ENCODE measurements at regions not wholly inside any gene's neighbourhood (a gene's known extent, or its start where the extent isn't known, plus 50 kb on each side); places are given as distances from the start of the nearest gene placed in this dataset.

GRCh38 chrX:69286565-69286906 lies 121.3 kb upstream of the PJA1 start:
- Histone ChIP-seq H3K4me1 (ENCODE audit: control extremely low read depth in 1 of 4, control insufficient read depth in 4 of 4, insufficient read depth in 4 of 4, low read length in 3 of 4) (peaks cover 0 to 7% (median 0%) of the 10 kb centered on the region in 4 experiments), H3K36me3 (ENCODE audit: control insufficient read depth in 4 of 4, insufficient read depth in 4 of 4, low read length in 3 of 4) (no peaks in the 10 kb centered on the region), H3K4me3 (ENCODE audit: control insufficient read depth in 1 of 7, extremely low read depth in 1 of 7, insufficient read depth in 4 of 7, low read depth in 2 of 7, low read length in 6 of 7) (no peak overlapping the region), H3K27me3 (replicated peaks in 2 of 5; ENCODE audit: control insufficient read depth in 4 of 5, insufficient read depth in 5 of 5, low read length in 4 of 5) (peaks cover 0 to 27% (median 0%) of the 10 kb centered on the region in 5 experiments), H3K9me3 (ENCODE audit: control extremely low read depth in 1 of 5, control insufficient read depth in 4 of 5, insufficient read depth in 2 of 5, low read depth in 1 of 5, low read length in 4 of 5) (no peaks in the 10 kb centered on the region), H3K27ac (ENCODE audit: insufficient read depth in 1 of 2, low read depth in 1 of 2, low read length in 2 of 2, poor library complexity in 1 of 2, severe bottlenecking in 2 of 2) (no peak overlapping the region)
- ChIA-PET CTCF (interaction anchor here (0.7 to 1.6 kb wide), 3 partner anchors 458 to 464 kb away, joined by 3 to 4 read pairs (median 3); no protein-coding TSS in a partner anchor), POLR2A (no interaction called here)
- no peak for DNase-seq
- WGBS (ENCODE audit: insufficient coverage), result 90% methylated on average over 3 of the region's 6 CpGs

DNA sequence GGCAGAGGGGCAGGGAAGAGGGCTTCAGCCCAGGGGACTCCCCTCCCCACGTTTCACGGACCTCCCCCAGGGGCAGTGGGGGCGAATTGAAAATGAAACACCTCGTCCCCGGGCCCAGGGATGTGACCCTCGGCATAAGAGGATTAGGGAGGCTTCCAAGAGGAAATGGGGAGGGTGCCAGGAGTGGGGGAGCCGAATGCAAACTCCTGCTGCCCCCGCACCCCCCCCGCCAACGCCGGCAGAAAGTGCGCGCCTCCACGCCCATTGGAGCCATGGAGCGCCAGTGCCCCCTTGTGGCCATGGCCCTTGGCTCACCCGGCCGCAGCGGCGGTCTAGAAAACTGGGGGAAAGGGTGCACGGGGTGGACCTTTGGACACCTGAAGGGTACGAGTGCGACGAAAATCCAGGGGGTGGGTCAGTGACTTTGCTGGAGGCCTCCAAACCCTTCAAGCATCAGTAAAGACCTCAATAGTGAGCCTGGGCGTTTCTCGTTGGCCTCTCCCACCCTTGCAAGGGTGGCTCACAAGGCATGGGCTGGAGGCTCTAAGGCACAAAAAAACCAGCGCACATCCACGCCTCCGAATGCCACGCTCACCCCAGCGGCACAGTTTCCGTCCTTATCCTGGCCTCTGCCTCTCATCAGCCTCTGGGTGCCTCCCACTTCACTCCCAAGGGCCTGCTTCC lies 120.8 kb upstream of the PJA1 start:
- Histone ChIP-seq H3K4me3 (ENCODE audit: control insufficient read depth in 1 of 7, extremely low read depth in 1 of 7, insufficient read depth in 4 of 7, low read depth in 2 of 7, low read length in 6 of 7) (peak overlapping the region; percentile 9 to 74 (median 47)), H3K27ac (ENCODE audit: insufficient read depth in 1 of 2, low read depth in 1 of 2, low read length in 2 of 2, poor library complexity in 1 of 2, severe bottlenecking in 2 of 2) (no peak overlapping the region), H3K9me3 (ENCODE audit: control extremely low read depth in 1 of 5, control insufficient read depth in 4 of 5, insufficient read depth in 2 of 5, low read depth in 1 of 5, low read length in 4 of 5) (no peaks in the 10 kb centered on the region), H3K36me3 (ENCODE audit: control insufficient read depth in 4 of 4, insufficient read depth in 4 of 4, low read length in 3 of 4) (no peaks in the 10 kb centered on the region), H3K27me3 (replicated peaks in 2 of 5; ENCODE audit: control insufficient read depth in 4 of 5, insufficient read depth in 5 of 5, low read length in 4 of 5) (peaks cover 0 to 27% (median 0%) of the 10 kb centered on the region in 5 experiments), H3K4me1 (ENCODE audit: control extremely low read depth in 1 of 4, control insufficient read depth in 4 of 4, insufficient read depth in 4 of 4, low read length in 3 of 4) (peaks cover 0 to 7% (median 0%) of the 10 kb centered on the region in 4 experiments)
- POLR2A ChIA-PET, result no interaction called here
- peak; percentile 8 to 58 (median 54) for DNase-seq
- WGBS (ENCODE audit: insufficient coverage), result 17% methylated on average over 21 of the region's 31 CpGs
- CTCF ChIA-PET, result interaction anchor here (0.7 to 2.0 kb wide), 5 partner anchors 64 to 464 kb away, joined by 3 to 8 read pairs (median 4); no protein-coding TSS in a partner anchor

GRCh38 chrX:69285401-69285877 lies 120.2 kb upstream of the PJA1 start:
- no peak overlapping the region for H3K27ac ChIP-seq (ENCODE audit: insufficient read depth in 1 of 2, low read depth in 1 of 2, low read length in 2 of 2, poor library complexity in 1 of 2, severe bottlenecking in 2 of 2)
- H3K4me3 ChIP-seq (ENCODE audit: control insufficient read depth in 1 of 7, extremely low read depth in 1 of 7, insufficient read depth in 4 of 7, low read depth in 2 of 7, low read length in 6 of 7), result peak overlapping the region; percentile 9 to 74 (median 47)
- no peaks in the 10 kb centered on the region for H3K36me3 ChIP-seq (ENCODE audit: control insufficient read depth in 4 of 4, insufficient read depth in 4 of 4, low read length in 3 of 4)
- H3K9me3 ChIP-seq (ENCODE audit: control extremely low read depth in 1 of 5, control insufficient read depth in 4 of 5, insufficient read depth in 2 of 5, low read depth in 1 of 5, low read length in 4 of 5), result no peaks in the 10 kb centered on the region
- no peak for DNase-seq
- WGBS (ENCODE audit: insufficient coverage), result 42% methylated on average over 4 of the region's 10 CpGs
- POLR2A ChIA-PET, result no interaction called here
- CTCF ChIA-PET, result interaction anchor here (0.7 to 2.0 kb wide), 6 partner anchors 10 to 464 kb away, joined by 3 to 8 read pairs (median 3); no protein-coding TSS in a partner anchor
- peaks cover 0 to 7% (median 0%) of the 10 kb centered on the region in 4 experiments for H3K4me1 ChIP-seq (ENCODE audit: control extremely low read depth in 1 of 4, control insufficient read depth in 4 of 4, insufficient read depth in 4 of 4, low read length in 3 of 4)
- H3K27me3 ChIP-seq (replicated peaks in 2 of 5; ENCODE audit: control insufficient read depth in 4 of 5, insufficient read depth in 5 of 5, low read length in 4 of 5), result peaks cover 0 to 27% (median 0%) of the 10 kb centered on the region in 5 experiments

GRCh38 chrX:69284491-69284890 lies 119.2 kb upstream of the PJA1 start:
- ChIA-PET POLR2A (no interaction called here), CTCF (interaction anchor here (0.8 to 2.0 kb wide), 5 partner anchors 9 to 463 kb away, joined by 3 to 8 read pairs (median 3); no protein-coding TSS in a partner anchor)
- DNase-seq, result no peak
- H3K9me3 ChIP-seq (ENCODE audit: control extremely low read depth in 1 of 5, control insufficient read depth in 4 of 5, insufficient read depth in 2 of 5, low read depth in 1 of 5, low read length in 4 of 5), result no peaks in the 10 kb centered on the region
- no peak overlapping the region for H3K4me3 ChIP-seq (ENCODE audit: control insufficient read depth in 1 of 7, extremely low read depth in 1 of 7, insufficient read depth in 4 of 7, low read depth in 2 of 7, low read length in 6 of 7)
- 87% methylated on average over 5 of the region's 8 CpGs for WGBS (ENCODE audit: insufficient coverage)
- H3K27ac ChIP-seq (ENCODE audit: insufficient read depth in 1 of 2, low read depth in 1 of 2, low read length in 2 of 2, poor library complexity in 1 of 2, severe bottlenecking in 2 of 2), result no peak overlapping the region
- H3K27me3 ChIP-seq (replicated peaks in 2 of 5; ENCODE audit: control insufficient read depth in 4 of 5, insufficient read depth in 5 of 5, low read length in 4 of 5), result peaks cover 0 to 31% (median 0%) of the 10 kb centered on the region in 5 experiments
- H3K36me3 ChIP-seq (ENCODE audit: control insufficient read depth in 4 of 4, insufficient read depth in 4 of 4, low read length in 3 of 4), result no peaks in the 10 kb centered on the region
- H3K4me1 ChIP-seq (ENCODE audit: control extremely low read depth in 1 of 4, control insufficient read depth in 4 of 4, insufficient read depth in 4 of 4, low read length in 3 of 4), result peaks cover 0 to 7% (median 0%) of the 10 kb centered on the region in 4 experiments

DNA sequence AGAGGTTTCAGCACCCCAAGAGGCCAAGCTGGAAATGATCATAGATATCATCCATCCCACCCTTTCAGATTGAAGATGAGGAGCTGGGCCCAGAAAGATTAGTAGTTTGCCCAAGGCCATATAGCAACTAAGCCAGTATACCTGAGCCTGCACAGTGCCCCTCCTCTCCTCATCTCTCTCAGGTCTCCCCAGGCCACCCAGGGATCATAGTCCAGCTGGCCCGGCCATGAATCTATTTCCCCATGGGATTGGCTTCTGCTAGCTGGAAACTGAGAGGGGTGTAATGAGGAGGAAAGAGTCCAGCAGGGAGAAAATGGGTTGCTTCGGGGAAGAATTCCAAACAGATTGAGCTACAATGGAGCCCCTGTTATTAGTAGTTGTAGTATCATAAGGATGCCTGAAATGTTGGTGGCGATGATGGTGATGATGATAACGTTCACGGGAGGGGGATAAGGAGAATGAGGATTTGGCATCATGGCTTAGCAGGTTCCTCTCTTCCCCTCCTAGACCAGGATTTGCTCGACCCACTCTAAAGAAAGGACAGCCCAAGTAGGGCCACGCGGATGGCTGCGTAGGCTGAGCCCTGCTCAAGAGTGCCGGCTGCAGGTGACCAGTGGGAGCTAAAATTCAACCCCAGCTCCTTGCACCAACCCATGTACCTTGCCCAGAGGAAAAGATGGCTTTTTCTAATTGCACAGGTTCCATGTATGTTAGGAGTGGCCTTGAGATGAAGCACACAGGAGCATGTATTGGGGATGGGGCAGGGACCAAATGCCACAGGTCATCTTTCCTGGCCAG lies 117.8 kb upstream of the PJA1 start:
- 55% methylated on average over 9 of the region's 10 CpGs for WGBS (ENCODE audit: insufficient coverage)
- Histone ChIP-seq H3K4me1 (ENCODE audit: control extremely low read depth in 1 of 4, control insufficient read depth in 4 of 4, insufficient read depth in 4 of 4, low read length in 3 of 4) (peaks cover 0 to 7% (median 0%) of the 10 kb centered on the region in 4 experiments), H3K9me3 (ENCODE audit: control extremely low read depth in 1 of 5, control insufficient read depth in 4 of 5, insufficient read depth in 2 of 5, low read depth in 1 of 5, low read length in 4 of 5) (no peaks in the 10 kb centered on the region), H3K4me3 (ENCODE audit: control insufficient read depth in 1 of 7, extremely low read depth in 1 of 7, insufficient read depth in 4 of 7, low read depth in 2 of 7, low read length in 6 of 7) (no peak overlapping the region), H3K36me3 (ENCODE audit: control insufficient read depth in 4 of 4, insufficient read depth in 4 of 4, low read length in 3 of 4) (no peaks in the 10 kb centered on the region), H3K27ac (ENCODE audit: insufficient read depth in 1 of 2, low read depth in 1 of 2, low read length in 2 of 2, poor library complexity in 1 of 2, severe bottlenecking in 2 of 2) (no peak overlapping the region), H3K27me3 (replicated peaks in 2 of 5; ENCODE audit: control insufficient read depth in 4 of 5, insufficient read depth in 5 of 5, low read length in 4 of 5) (peaks cover 0 to 31% (median 0%) of the 10 kb centered on the region in 5 experiments)
- ChIA-PET CTCF (interaction anchor here (0.6 to 2.2 kb wide), 4 partner anchors 455 to 1496 kb away, joined by 3 to 6 read pairs (median 5); no protein-coding TSS in a partner anchor), POLR2A (no interaction called here)
- no peak for DNase-seq

GRCh38 chrX:69280933-69281332 lies 115.7 kb upstream of the PJA1 start:
- Histone ChIP-seq H3K27me3 (replicated peaks in 2 of 5; ENCODE audit: control insufficient read depth in 4 of 5, insufficient read depth in 5 of 5, low read length in 4 of 5) (peaks cover 0 to 19% (median 0%) of the 10 kb centered on the region in 5 experiments), H3K27ac (ENCODE audit: insufficient read depth in 1 of 2, low read depth in 1 of 2, low read length in 2 of 2, poor library complexity in 1 of 2, severe bottlenecking in 2 of 2) (no peak overlapping the region), H3K4me1 (ENCODE audit: control extremely low read depth in 1 of 4, control insufficient read depth in 4 of 4, insufficient read depth in 4 of 4, low read length in 3 of 4) (peaks cover 0 to 4% (median 0%) of the 10 kb centered on the region in 4 experiments), H3K9me3 (ENCODE audit: control extremely low read depth in 1 of 5, control insufficient read depth in 4 of 5, insufficient read depth in 2 of 5, low read depth in 1 of 5, low read length in 4 of 5) (no peaks in the 10 kb centered on the region), H3K4me3 (ENCODE audit: control insufficient read depth in 1 of 7, extremely low read depth in 1 of 7, insufficient read depth in 4 of 7, low read depth in 2 of 7, low read length in 6 of 7) (no peak overlapping the region), H3K36me3 (ENCODE audit: control insufficient read depth in 4 of 4, insufficient read depth in 4 of 4, low read length in 3 of 4) (no peaks in the 10 kb centered on the region)
- CTCF ChIA-PET, result interaction anchor here (0.6 kb wide), 1 partner anchor 138 kb away, joined by 3 read pairs; no protein-coding TSS in a partner anchor
- 75% methylated on average over 2 of the region's 4 CpGs for WGBS (ENCODE audit: insufficient coverage)
- POLR2A ChIA-PET, result no interaction called here
- no peak for DNase-seq
